H9 (cell line): ENCODE measurements at regions not wholly inside any gene's neighbourhood (a gene's known extent, or its start where the extent isn't known, plus 50 kb on each side); places are given as distances from the start of the nearest gene placed in this dataset.

Source experiments
- DNase-seq: peaks from one replicate; pipeline ENCODE4 v3.0.0-alpha.2; 2017
- H2AFZ ChIP-seq: one replicate; pipeline ENCODE4 v1.6.1; 2013; ENCODE audit warnings: mild to moderate bottlenecking, low read length, control low read depth, moderate library complexity
- H2AK5ac ChIP-seq: 2 replicates; pipeline ENCODE4 v1.6.1; 2013; ENCODE audit warnings: low read length, control low read depth, mixed read lengths; ENCODE audit not compliant: insufficient read length
- H2BK120ac ChIP-seq: one replicate; pipeline ENCODE4 v1.6.1; 2013; ENCODE audit warnings: low read depth, mild to moderate bottlenecking, low read length, control low read depth, inconsistent platforms; ENCODE audit not compliant: poor library complexity, severe bottlenecking
- H2BK12ac ChIP-seq: 2 replicates; pipeline ENCODE4 v1.6.1; 2013; ENCODE audit warnings: low read length, control low read depth, mixed read lengths, low read depth; ENCODE audit not compliant: insufficient read length
- H2BK15ac ChIP-seq: 2 replicates; pipeline ENCODE4 v1.6.1; 2013; ENCODE audit warnings: low read depth, low read length, control low read depth
- H2BK20ac ChIP-seq: one replicate; pipeline ENCODE4 v1.6.1; 2013; ENCODE audit warnings: low read depth, mild to moderate bottlenecking, low read length, control low read depth, inconsistent platforms; ENCODE audit not compliant: poor library complexity, severe bottlenecking
- H2BK5ac ChIP-seq: 2 replicates; pipeline ENCODE4 v1.6.1; 2013; ENCODE audit warnings: low read length, control low read depth, mixed read lengths; ENCODE audit not compliant: insufficient read length
- H3K14ac ChIP-seq: 2 replicates; pipeline ENCODE4 v1.6.1; 2013; ENCODE audit warnings: low read length, control low read depth; ENCODE audit not compliant: insufficient read depth
- H3K18ac ChIP-seq: 2 replicates; pipeline ENCODE4 v1.6.1; 2013; ENCODE audit warnings: low read depth, mild to moderate bottlenecking, mixed read lengths, low read length, control low read depth; ENCODE audit not compliant: insufficient read length
- H3K23ac ChIP-seq: 2 replicates; pipeline ENCODE4 v1.6.1; 2013; ENCODE audit warnings: low read length, control low read depth, mixed read lengths, low read depth; ENCODE audit not compliant: insufficient read length
- H3K23me2 ChIP-seq: 2 replicates; pipeline ENCODE4 v1.6.1; 2013; ENCODE audit warnings: low read depth, mild to moderate bottlenecking, mixed read lengths, low read length, control low read depth; ENCODE audit not compliant: insufficient read length, poor library complexity, severe bottlenecking
- H3K27ac ChIP-seq: 2 replicates; pipeline ENCODE4 v1.5.1; 2013; ENCODE audit warnings: low read length, control low read depth, mixed read lengths, low read depth; ENCODE audit not compliant: insufficient read length
- H3K27me3 ChIP-seq: 2 replicates; pipeline ENCODE4 v1.6.1; 2013; ENCODE audit warnings: low read length, control low read depth, inconsistent platforms; ENCODE audit not compliant: insufficient read depth
- H3K4ac ChIP-seq: 2 replicates; pipeline ENCODE4 v1.6.1; 2013; ENCODE audit warnings: low read depth, mild to moderate bottlenecking, control low read depth, inconsistent platforms, low read length, moderate library complexity
- H3K4me1 ChIP-seq: 2 replicates; pipeline ENCODE4 v1.6.1; 2013; ENCODE audit warnings: low read length, control low read depth, inconsistent platforms; ENCODE audit not compliant: insufficient read depth
- H3K4me2 ChIP-seq: 2 replicates; pipeline ENCODE4 v1.6.1; 2013; ENCODE audit warnings: low read length, control low read depth, mixed read lengths; ENCODE audit not compliant: insufficient read length, insufficient read depth
- H3K56ac ChIP-seq: 2 replicates; pipeline ENCODE4 v1.6.1; 2013; ENCODE audit warnings: low read depth, mild to moderate bottlenecking, mixed read lengths, low read length, control low read depth; ENCODE audit not compliant: insufficient read length
- H3K79me1 ChIP-seq: 2 replicates; pipeline ENCODE4 v1.6.1; 2013; ENCODE audit warnings: low read depth, mild to moderate bottlenecking, moderate library complexity, low read length, control low read depth, inconsistent platforms; ENCODE audit not compliant: insufficient read depth, poor library complexity, severe bottlenecking
- H3K79me2 ChIP-seq: 2 replicates; pipeline ENCODE4 v1.6.1; 2013; ENCODE audit warnings: low read length, control low read depth, inconsistent platforms; ENCODE audit not compliant: insufficient read depth
- H3K9ac ChIP-seq: 2 replicates; pipeline ENCODE4 v1.6.1; 2013; ENCODE audit warnings: low read length, control low read depth, mixed read lengths; ENCODE audit not compliant: insufficient read length; ENCODE audit errors: extremely low read depth
- H3K9me3 ChIP-seq: one replicate; pipeline ENCODE4 v1.6.1; 2013; ENCODE audit warnings: low read depth, low read length, inconsistent platforms; ENCODE audit not compliant: control insufficient read depth
- H3T11ph ChIP-seq: one replicate; pipeline ENCODE4 v1.6.1; 2013; ENCODE audit warnings: mild to moderate bottlenecking, low read length, control low read depth, inconsistent platforms
- H4K20me1 ChIP-seq: one replicate; pipeline ENCODE4 v1.6.1; 2013; ENCODE audit not compliant: control insufficient read depth, insufficient read length, insufficient read depth
- H4K5ac ChIP-seq: 2 replicates; pipeline ENCODE4 v1.6.1; 2013; ENCODE audit warnings: low read depth, mild to moderate bottlenecking, mixed read lengths, low read length, control low read depth; ENCODE audit not compliant: insufficient read length
- H4K8ac ChIP-seq: replicated peaks from 2 replicates; pipeline ENCODE4 v1.6.1; 2013; ENCODE audit warnings: low read length, control low read depth, mixed read lengths, low read depth; ENCODE audit not compliant: insufficient read length
- H4K91ac ChIP-seq: 2 replicates; pipeline ENCODE4 v1.6.1; 2013; ENCODE audit warnings: low read depth, mild to moderate bottlenecking, moderate library complexity, mixed read lengths, low read length, control low read depth; ENCODE audit not compliant: insufficient read length
- H3K27ac Mint-ChIP-seq, 3 experiments: 2 replicates in 2 of 3; 3 replicates in 1 of 3; pipeline ENCODE4 v1.8.0; 2020 to 2021; ENCODE audit warnings: mixed read lengths in 3 of 3, mild to moderate bottlenecking in 1 of 3, moderate library complexity in 1 of 3
- H3K27me3 Mint-ChIP-seq: 2 replicates; pipeline ENCODE4 v1.8.0; 2021; ENCODE audit warnings: low read depth, mild to moderate bottlenecking, moderate library complexity, mixed read lengths
- H3K36me3 Mint-ChIP-seq, 3 experiments: 2 replicates in 2 of 3; 3 replicates in 1 of 3; pipeline ENCODE4 v1.8.0; 2020 to 2021; ENCODE audit warnings: low read depth in 3 of 3, mixed read lengths in 3 of 3; ENCODE audit not compliant: insufficient read depth in 1 of 3
- H3K4me1 Mint-ChIP-seq, 2 experiments: 2 replicates each; pipeline ENCODE4 v1.8.0; 2020; ENCODE audit warnings: mixed read lengths in 2 of 2
- H3K4me3 Mint-ChIP-seq, 2 experiments: 2 replicates in 1 of 2; 3 replicates in 1 of 2; pipeline ENCODE4 v1.8.0; 2020 to 2021; ENCODE audit warnings: mild to moderate bottlenecking in 2 of 2, mixed read lengths in 2 of 2, moderate library complexity in 1 of 2
- H3K9me3 Mint-ChIP-seq, 2 experiments: 2 replicates in 1 of 2; 3 replicates in 1 of 2; pipeline ENCODE4 v1.8.0; 2020; ENCODE audit warnings: mild to moderate bottlenecking in 2 of 2, mixed read lengths in 2 of 2, moderate library complexity in 1 of 2
- CTCF ChIP-seq: fragments of 200-600 bp; sonication (generic); conservative IDR thresholded peaks from 3 replicates; pipeline ENCODE4 v1.8.0; 2021; ENCODE audit warnings: antibody characterized with exemption, mild to moderate bottlenecking
- WGBS: extraction: QIAGEN DNeasy Blood & Tissue Kit; methylation state at CpG from one replicate; pipeline ENCODE4 v1.1.7; 2013; ENCODE audit warnings: missing lambda C conversion rate, low lambda C conversion rate, mixed read lengths; ENCODE audit not compliant: insufficient read length; ENCODE audit errors: extremely low coverage; 5-methylcytosine and 5-hydroxymethylcytosine counted together

- no peaks in the 10 kb centered on the region for H3K9me3 Mint-ChIP-seq
- Histone ChIP-seq H3K9me3 (no peaks in the 10 kb centered on the region), H2BK5ac (no peak overlapping the region), H2BK20ac (no peak overlapping the region), H3K79me1 (no peaks in the 10 kb centered on the region), H2BK120ac (no peak overlapping the region), H3T11ph (no peak overlapping the region), H2AK5ac (no peak overlapping the region), H3K18ac (no peak overlapping the region), H3K27me3 (no peaks in the 10 kb centered on the region), H3K56ac (no peak overlapping the region), H2BK12ac (no peak overlapping the region), H3K4me2 (no peak overlapping the region), H4K20me1 (no peaks in the 10 kb centered on the region), H2AFZ (no peak overlapping the region), H3K4ac (no peak overlapping the region), H4K5ac (no peak overlapping the region), H3K4me1 (no peaks in the 10 kb centered on the region), H3K79me2 (no peaks in the 10 kb centered on the region), H4K91ac (no peak overlapping the region), H2BK15ac (no peak overlapping the region), H3K23ac (no peak overlapping the region), H3K23me2 (no peaks in the 10 kb centered on the region), H4K8ac (no peak overlapping the region), H3K14ac (no peak overlapping the region), H3K9ac (no peak overlapping the region), H3K27ac (no peak overlapping the region)
- DNase-seq = no peak
- H3K4me1 Mint-ChIP-seq = peaks cover 10 to 16% of the 10 kb centered on the region in 2 experiments
- no CpG with 5 or more reads among the region's 1 CpG for WGBS
- H3K27me3 Mint-ChIP-seq = no peaks in the 10 kb centered on the region
- no peak for TF ChIP-seq CTCF
- no peak overlapping the region for H3K27ac Mint-ChIP-seq
- no peaks in the 10 kb centered on the region for H3K36me3 Mint-ChIP-seq
- no peak overlapping the region for H3K4me3 Mint-ChIP-seq
These were observed 1240.8 kb downstream of the SLC16A7 start for GRCh38 chr12:60836651-60837050.
